Limb (tissue), 2 donors: ENCODE measurements at regions not wholly inside any gene's neighbourhood (a gene's known extent, or its start where the extent isn't known, plus 50 kb on each side); places are given as distances from the start of the nearest gene placed in this dataset.

ENCODE experiments used
- DNase-seq, 2 donors: peaks; one replicate each; pipeline ENCODE4 v3.0.0-alpha.2; 2016; ENCODE audit errors: extremely low spot score in 2 of 2

DNA sequence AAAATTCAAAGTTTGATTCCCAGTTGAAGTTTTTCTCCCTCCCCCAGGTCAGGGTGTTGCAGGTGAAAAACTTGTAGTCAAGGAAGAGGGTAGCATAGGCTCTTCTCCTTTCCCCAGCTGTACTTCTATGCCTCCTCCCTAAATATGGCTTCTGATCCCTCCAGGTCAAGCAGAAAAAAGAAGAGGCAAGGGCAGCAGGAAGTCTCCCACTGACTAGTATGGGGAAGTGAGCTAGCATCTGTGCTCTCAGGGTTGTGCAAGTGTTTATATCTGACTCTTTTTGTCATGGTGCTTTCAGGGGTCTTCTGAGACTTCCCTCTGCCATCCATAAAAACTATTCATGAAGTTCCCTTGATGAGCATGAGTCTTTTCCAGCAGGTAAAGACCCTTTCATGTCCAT, 76.0 kb downstream of the ATPSCKMT start:
- no peak for DNase-seq

DNA sequence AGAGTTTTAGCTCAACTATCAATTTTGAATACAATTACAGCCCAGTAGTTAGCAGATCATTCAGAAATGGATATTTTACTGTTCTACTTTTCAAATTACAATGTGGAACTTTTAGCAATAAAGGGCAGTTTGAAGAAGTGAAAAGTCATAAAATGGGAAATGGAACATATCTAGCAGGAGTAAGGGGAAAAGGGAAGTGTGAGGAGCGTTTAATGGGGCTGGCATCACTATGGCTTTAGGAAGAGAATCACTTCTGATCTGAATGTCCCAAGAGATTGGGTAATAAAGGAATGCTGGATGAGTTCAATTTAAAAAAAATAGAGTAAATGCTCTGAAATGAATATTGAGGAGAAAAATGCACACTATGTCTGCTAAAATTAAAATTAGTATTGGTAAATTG, 77.4 kb downstream of the ATPSCKMT start:
- DNase-seq = no peak

DNA sequence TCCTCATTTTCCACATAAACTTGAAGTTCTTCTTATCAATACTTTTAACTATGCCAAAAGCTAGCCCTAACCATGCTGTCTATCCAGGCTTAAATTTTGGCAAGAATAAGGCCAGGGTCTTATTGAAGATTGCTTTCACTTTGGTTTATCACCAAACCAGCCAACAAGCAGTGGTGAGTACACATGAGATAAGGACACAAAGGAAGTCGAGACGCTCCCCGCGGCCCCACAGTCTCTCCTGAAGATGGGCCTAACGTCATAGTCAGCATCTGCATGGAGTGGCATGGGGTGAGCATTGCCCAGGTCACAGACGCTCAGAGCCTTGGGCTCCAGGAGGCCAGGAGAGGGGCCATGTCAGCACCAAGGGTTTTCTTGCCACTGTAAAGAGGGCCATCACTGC, 80.3 kb downstream of the ATPSCKMT start:
- DNase-seq = no peak

DNA sequence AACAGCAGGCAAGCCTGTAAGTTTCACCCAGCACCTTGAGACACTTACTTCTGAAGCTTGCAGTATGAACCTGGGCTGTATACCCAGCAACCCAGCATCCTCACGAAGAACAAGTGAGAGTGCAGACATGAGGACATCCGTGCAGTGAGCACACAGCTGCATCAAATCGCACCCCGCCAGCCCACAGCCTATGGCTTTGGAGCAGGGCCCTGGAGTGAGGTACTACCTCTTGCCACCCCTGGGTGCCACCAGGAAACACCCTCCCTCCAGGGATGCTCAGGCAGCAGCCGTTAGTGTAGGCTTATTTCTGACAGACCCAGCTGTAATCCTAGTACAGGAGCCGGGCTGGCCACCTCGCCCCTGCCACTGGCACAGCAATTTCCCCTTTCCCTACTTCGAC, 81.4 kb downstream of the ATPSCKMT start:
- DNase-seq = no peak

DNA sequence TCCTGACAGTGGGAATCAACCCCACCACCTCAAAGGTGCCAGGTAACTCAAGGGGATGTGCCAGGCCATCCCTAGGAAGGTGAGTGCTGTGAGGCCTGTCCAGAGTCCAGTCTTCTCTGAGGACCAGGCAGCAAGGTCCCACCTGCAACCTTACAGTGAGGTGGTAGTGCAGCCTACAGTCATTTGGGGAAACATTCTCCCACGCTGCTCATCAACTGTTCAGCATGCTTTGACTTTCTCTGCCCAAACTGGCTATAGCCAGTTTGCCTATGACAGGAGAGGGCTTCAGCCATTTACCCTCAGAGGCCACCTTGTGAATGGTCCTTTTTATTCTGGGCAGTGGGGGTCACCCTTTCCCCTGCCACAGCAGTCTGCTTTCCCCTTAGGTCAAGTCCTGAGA, 81.9 kb downstream of the ATPSCKMT start:
- DNase-seq = no peak

DNA sequence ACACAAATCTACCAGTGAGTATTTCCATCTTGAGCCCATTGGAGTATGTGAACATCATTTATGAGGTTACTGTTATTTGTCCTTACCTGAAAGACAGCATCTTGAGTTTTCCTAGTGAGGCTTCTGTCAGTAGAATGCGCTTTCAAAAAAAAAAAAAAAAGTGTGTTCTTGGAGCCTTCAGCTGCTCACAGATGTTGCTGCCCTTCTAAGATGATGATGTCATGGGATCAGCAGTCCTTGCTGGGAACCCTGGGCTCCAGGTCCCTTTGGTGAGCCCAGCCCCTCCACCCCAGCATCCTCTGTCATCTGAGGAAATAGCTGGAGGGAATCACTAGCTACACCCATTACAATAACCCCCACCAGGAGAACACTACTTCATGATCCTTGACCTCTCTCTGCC, 83.3 kb downstream of the ATPSCKMT start:
- no peak for DNase-seq

DNA sequence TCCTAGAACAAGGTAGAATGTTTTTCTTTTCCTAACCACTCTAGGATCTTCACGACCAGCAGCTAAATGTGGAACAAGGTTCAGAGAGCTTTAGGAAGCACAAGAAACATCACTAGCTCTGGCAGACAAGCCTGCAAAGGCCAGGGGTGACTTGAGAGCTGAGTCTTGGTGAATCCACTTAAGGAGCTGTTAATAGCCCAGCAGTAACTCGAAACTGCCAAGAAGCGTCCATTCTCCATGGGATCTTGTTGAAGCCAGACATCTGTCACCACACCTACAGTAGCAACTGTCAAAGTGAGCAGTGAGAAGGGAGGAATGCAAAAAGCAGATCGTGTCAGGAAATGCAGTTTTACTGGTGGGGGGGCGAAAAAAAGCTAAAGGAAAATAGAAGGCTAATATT, 87.2 kb downstream of the ATPSCKMT start:
- no peak for DNase-seq

DNA sequence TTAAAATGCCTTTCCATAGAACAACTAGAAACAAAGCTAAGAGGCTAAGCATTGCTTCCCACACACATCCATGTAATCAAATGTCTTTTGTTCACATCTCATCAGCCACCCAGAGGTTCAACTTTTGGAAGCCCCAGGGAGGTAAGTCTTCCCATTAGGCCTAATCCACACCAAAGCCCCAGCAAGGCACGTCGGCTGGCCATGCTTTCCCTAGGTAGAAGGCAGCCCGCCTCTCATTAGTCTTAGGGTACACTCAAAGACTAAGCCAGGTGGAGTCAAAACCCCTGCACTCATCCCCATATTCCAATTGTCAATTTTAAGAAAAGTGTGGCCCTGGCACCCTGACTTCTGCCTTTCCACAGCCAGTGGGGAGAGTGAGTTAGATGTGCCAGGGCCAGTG, 87.9 kb downstream of the ATPSCKMT start:
- no peak for DNase-seq

DNA sequence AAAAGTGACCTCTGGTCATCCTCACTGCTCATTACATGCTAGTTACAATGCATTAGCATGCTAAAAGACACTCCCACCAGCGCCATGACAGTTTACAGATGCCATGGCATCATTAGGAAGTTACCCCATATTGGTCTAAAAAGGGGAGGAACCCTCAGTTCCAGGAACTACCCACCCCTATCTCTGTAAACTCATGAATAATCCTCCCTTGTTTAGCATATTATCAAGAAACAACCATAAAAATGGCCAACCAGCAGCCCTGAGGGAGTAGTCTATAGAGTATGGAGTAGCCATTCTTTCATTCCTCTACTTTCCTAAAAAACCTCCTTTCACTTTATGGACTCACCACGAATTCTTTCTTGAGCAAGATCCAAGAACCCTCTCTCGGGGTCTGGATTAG, 89.4 kb downstream of the ATPSCKMT start:
- no peak for DNase-seq

DNA sequence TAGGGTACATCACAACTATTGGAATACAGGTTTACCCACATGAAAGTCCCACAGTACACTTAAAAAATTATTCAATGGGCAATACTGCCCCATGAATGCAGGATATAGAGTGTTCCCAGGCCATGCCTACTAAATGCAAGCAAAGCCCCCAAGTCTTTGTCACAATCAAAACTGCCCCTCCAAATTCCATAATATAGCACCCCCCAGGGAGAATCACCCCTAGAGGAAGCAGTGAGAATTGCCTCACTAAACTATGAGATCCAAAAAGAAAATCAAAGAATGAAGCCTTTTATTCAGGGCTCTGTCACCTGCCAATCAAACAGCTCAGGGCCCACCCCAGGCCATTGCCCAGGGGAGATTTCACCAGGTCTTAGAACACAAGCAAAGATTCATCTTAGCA, 90.8 kb downstream of the ATPSCKMT start:
- no peak for DNase-seq

DNA sequence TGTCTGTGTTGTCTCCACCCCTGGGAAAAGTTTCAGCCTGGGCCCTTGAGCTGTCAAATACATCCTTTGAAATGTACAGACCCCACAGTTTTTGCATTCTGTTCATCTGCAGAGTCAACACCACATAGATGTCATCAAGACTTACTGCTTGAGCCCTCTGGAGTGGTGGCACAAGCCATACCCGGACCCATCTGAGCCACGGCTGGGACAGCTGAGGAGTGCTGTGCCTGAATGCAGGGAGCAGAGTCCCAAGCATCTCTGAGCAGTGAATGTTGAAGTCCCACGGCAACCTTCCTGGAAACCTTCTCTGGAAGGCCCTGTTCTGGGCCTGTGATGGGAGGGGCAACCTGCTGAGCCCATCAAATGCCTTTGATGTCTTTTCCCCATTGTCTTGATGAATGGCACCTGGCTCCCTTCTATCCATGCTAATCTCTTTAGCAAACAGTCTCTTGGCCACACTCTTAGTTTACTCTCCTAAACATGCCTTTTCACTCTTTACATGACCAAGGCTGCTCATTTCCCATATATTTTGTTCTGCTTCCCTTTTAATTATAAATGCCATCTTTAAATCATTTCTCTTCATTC, 92.5 kb downstream of the ATPSCKMT start:
- DNase-seq = no peak

DNA sequence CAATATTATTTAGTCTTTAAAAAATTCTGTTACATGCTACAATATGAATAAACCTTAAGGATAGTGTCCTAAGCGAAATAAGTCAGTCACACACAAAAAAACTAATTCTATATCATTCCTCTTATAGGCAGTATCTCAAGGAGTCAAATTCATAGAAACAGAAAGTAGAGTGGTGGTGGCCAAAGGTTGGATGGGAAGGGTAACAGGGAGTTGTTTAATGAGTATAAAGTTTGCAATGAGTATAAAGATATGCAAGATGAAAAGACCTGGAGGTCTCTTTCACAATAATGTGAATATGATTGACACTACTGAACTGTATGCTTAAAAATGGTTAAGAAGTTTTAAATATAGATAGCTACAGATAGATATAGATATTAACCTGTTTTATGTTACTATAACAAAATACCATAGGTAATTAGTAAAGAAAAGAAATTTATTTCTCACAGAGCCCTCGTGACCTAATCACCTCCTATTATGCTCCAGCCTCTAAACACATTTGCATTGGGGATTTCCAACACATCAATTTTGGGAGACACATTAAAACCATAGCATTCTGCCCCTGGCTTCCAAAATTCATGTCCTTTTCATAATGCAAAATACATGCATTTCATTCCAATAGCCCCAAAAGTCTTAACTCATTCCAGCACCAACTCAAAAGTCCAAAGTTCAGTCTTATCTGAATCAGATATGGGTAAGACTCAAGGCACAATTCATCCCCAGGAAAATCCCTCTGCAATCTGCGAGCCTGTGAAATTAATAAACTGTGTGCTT, 93.6 kb downstream of the ATPSCKMT start:
- DNase-seq = no peak

DNA sequence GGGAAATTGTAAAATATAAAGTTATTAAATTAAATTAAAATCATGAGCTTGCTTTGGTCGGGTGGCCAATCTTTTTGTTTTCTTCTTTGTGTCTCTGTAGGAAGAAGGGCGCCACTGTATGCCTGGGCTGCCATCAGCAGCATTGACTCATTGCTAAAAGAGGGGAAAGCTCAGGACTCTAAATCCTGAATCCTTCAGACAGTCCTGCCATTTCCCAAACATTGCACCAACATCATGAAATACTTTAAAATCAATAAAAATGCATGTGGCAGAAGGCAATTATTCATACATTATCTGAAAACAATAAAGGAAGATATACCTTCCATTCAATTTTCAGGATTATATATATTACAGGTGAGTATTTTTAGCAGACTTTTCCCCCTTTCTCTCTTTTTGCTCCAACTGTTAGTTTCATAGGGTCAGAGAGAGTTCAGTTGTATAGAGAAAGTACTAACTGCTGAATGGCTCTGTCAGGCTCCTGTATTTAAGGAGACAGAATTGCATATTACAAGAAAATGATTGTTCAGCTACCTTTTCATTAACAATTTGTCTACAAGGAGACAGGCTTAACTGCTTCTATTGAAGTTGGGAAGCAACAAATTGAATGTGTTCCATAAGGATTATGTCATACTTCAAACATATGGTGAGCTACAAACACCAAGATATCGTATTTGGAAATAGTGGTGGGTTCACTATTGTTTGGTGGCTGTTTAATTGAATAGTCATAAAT, 95.7 kb downstream of the ATPSCKMT start:
- DNase-seq = no peak

DNA sequence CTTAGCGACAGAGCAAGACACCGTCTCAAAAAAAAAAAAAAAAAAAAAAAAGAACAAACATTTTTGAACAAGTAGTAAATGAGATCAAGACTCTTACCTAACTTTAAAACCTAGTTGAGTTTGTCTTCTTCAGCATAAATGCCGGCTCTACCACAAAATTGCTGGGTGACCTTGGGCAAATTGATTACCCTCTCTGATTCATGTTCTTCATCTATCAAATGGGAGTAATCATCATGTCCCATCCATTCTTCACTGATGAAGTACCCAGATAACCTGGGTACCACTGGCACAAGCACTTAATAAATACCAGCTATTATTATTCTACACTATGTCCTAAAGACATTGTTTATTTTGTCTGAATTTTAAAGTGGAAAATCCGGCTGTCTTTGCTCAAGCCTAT, 96.3 kb downstream of the ATPSCKMT start:
- no peak for DNase-seq

DNA sequence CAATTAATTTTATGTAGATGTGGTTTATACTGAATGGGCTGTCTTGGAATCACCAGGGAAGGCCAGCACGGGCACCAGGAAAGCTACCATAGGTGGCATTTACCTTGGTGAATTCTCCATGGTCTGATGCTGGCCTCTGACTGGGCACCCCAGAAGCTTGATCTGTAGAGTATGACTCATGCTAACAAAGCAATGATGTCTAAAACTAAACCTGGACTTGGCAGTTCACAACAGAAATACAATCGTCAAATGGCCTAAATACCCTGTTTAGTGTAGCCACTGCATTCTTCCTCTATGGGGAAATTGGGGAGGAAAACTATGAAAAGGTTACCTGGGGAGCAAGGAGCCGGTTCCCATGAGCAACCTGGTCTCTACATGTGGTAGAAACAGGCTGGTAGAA, 98.0 kb downstream of the ATPSCKMT start:
- DNase-seq = no peak

DNA sequence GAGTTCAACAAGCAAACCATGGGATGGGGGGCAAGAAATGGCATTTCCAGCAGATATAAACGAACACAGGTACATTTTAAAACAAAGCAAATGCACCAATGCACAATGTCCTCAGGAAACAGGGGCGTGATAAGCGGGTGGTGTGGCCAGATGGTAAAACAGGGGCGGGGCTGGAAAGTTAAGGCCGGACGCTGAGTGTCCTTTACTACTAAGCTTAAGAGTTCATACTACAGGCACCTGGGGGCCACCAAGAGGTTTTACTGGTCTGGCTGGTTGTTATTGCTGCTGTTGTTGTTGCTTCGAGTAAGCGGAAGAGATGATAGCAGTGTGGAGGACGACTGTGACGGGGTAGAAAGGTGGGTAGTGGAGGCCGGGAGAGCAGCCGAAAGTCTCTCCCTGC, 99.8 kb downstream of the ATPSCKMT start:
- DNase-seq = no peak

DNA sequence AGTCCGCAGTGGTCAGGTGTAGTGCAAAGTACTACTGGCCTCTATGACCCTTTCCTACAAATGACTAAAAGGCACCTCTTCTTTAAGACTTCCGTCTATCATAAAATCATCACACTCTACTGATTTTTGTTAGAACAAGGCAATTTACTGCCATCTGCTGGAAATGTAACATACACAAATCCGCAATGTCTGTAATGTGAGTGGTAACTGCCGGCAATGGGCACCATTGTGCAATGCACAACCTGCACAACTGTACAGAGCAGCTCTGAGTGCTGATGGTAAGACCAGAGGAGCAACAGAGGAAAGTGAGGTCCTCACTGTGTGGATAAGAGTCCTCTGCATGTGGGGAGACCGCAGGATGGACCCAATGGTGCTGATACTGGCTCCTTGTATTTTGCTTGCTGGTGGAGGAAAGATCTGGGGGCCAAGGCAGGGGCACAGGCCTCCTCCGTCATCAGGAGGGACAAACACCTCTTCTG, 103.7 kb downstream of the ATPSCKMT start:
- no peak for DNase-seq

DNA sequence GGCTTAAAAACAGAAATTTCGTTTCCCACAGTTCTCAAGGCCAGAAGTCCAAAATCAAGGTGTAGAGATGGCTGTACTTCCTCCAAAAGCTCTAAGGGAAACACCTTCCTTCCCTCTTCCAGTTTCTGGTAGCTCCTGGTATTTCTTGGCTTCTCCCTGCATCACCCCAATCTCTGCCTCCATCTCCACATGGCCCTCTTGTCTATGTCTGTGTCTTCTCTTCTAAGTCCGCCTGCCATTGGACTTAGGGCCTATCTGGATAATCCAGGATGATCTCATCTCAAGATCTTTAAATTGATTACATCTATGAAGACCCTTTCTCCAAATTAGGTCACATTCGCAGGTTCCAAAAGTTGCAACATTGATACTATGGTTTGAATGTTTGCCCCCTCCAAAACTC, 105.6 kb downstream of the ATPSCKMT start:
- DNase-seq = no peak

DNA sequence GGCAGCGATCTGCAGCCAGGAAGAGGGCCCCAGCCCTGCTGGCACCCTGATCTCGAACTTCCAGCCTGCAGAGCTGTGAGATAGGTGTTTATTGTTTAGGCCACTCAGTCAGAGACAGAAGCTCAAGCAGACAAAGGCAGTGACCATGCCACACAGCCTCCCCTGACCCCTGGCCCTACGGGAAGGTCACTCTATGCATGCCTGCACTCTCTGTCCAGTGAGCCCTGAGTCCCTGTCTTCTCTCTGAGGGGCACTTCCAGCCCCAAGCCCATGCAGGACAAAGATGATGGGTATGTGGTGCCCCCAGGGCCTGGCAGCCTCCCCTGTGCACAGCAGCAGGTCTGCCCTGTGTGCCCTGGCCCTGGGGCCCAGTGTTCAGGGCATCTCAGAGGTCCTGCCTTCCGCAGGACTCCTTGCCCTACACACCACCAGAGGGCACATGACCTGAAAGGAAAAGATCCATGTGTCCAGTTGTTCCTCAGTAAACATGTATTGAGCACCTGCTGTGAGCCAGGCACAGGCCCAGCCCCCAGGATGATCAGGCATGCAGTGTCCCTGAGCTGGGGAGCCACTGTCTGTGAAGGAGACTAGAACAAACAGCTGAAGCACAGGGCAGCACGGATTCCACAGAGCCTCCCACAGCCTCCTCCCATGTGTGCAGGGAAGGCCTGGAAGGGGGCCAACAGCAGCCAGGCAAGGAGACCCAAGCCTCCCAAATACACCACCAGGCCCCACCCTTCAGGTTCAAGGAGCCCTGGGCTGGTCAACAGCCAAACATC, 109.3 kb downstream of the ATPSCKMT start:
- DNase-seq = peak in 1 of 2 donors; percentile 50

DNA sequence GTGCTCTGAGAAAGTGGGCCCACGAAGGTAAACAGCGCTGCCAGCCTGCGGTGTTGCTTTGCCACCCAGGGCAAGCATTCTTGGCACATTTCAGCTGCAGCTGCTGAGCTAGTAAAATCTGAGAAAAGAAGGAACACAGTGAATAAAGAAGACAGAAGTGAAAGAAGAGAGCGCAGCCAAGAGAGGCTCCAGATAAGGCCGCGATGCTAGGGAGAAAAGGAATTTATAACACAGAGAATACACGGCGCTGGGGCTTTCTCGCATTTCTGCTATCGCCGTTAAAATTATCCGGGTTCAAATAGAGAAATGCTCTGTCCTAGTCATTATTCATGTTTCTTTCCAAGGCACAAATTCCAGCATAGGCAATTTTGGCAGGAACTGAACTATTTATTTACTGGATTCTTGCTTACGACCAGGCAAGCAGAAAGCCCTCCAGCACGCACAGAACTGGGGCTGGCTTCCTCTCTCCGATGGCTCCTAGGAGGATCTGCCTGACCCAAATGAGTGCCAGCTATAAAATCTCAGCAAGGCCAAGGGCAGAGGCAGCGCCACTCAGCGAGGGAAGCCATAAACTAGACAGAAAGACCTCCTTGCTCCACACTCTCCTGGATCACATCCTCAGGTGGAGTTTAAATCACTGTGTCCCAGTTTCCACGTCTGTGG, 111.2 kb downstream of the ATPSCKMT start:
- DNase-seq = no peak

DNA sequence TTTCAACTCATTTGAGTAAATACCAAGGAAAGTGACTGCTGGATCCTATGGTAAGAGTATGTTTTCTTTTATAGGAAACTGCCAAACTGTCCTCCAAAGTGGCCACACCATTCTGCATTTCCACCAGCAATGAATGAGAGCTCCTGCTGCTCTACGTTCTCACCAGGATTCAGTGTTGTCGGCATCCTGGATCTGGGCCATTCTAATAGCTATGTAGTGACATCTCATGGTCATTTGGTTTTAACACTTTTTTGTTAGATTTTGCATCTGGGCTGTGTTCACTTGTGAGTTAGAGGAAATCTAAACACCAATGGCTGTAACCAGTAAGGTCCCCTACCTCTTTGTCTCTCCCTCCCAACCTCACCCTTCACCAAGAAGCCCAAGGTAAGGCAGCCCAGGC, 115.9 kb downstream of the ATPSCKMT start:
- no peak for DNase-seq
